ENCODE measurements at regions not wholly inside any gene's neighbourhood (a gene's known extent, or its start where the extent isn't known, plus 50 kb on each side); places are given as distances from the start of the nearest gene placed in this dataset.

GRCh38 chr4:55754754-55755350, 64.7 kb upstream of the EXOC1L start:
- peak; percentile 62 for DNase-seq

GRCh38 chr4:55756208-55756607, 63.4 kb upstream of the EXOC1L start:
- no peak for DNase-seq

- DNase-seq = no peak
Measured at GRCh38 chr4:55757356-55757952, 62.1 kb upstream of the EXOC1L start.

- no peak for DNase-seq
Measured at GRCh38 chr4:55758066-55758465, 61.5 kb upstream of the EXOC1L start.

GRCh38 chr4:55758570-55758969, 61.0 kb upstream of the EXOC1L start:
- DNase-seq = no peak

- no peak for DNase-seq
Measured at GRCh38 chr4:55762819-55763218, 56.8 kb upstream of the EXOC1L start.

GRCh38 chr4:55763996-55764395, 55.6 kb upstream of the EXOC1L start:
- DNase-seq = no peak

GRCh38 chr4:55765070-55765469, 54.5 kb upstream of the EXOC1L start:
- DNase-seq = no peak

- DNase-seq = peak; percentile 72
Measured at GRCh38 chr4:55768291-55768690, 51.3 kb upstream of the EXOC1L start.
